ENCODE measurements at regions not wholly inside any gene's neighbourhood (a gene's known extent, or its start where the extent isn't known, plus 50 kb on each side); places are given as distances from the start of the nearest gene placed in this dataset.

GRCh38 chr3:34185301-34185700 is 386.9 kb downstream of the PDCD6IP start:
- H3K4me3 ChIP-seq (ENCODE audit: low read depth, low read length) = no peak overlapping the region
- TF ChIP-seq CTCF (IDR thresholded peaks at IDR 0.05; ENCODE audit: low read depth, low read length) = no peak
- no peak for TF ChIP-seq MYC (IDR thresholded peaks at IDR 0.05; ENCODE audit: low read depth, low read length)
- TF ChIP-seq POLR2A (IDR thresholded peaks at IDR 0.05; ENCODE audit: extremely low read depth, insufficient read length) = no peak
- TF ChIP-seq, protein P1, sequence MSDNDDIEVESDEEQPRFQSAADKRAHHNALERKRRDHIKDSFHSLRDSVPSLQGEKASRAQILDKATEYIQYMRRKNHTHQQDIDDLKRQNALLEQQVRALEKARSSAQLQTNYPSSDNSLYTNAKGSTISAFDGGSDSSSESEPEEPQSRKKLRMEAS (IDR thresholded peaks at IDR 0.05; ENCODE audit: low read depth, low read length) = no peak
- no peak for DNase-seq (ENCODE audit: low read depth)

GRCh38 chr3:34189133-34189532 is 390.7 kb downstream of the PDCD6IP start:
- TF ChIP-seq, protein P1 (IDR thresholded peaks at IDR 0.05; ENCODE audit: low read depth, low read length) = no peak
- TF ChIP-seq MYC (IDR thresholded peaks at IDR 0.05; ENCODE audit: low read depth, low read length) = no peak
- TF ChIP-seq CTCF (IDR thresholded peaks at IDR 0.05; ENCODE audit: low read depth, low read length) = no peak
- TF ChIP-seq POLR2A (IDR thresholded peaks at IDR 0.05; ENCODE audit: extremely low read depth, insufficient read length) = no peak
- H3K4me3 ChIP-seq (ENCODE audit: low read depth, low read length) = no peak overlapping the region
- DNase-seq (ENCODE audit: low read depth) = no peak

DNA sequence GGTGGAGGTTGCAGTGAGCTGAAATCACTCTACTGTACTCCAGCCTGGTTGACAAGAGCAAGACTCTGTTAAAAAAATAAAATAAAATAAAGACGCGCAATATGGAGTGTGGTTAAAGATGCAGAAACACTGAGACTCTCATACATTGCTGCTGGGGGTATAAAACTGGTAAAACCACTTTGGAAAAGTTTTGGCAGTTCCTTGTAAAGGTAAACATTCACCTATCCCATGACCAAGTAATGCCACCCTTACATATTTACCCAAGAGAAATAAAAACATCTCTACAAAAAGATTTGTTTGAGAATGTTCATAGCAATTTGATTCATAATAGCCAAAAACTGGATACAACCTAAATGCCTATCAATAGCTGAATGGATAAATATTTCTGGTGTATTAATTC is 398.5 kb downstream of the PDCD6IP start:
- H3K4me3 ChIP-seq (ENCODE audit: low read depth, low read length) = no peak overlapping the region
- TF ChIP-seq MYC (IDR thresholded peaks at IDR 0.05; ENCODE audit: low read depth, low read length) = no peak
- no peak for TF ChIP-seq POLR2A (IDR thresholded peaks at IDR 0.05; ENCODE audit: extremely low read depth, insufficient read length)
- TF ChIP-seq, protein P1 (IDR thresholded peaks at IDR 0.05; ENCODE audit: low read depth, low read length) = no peak
- no peak for TF ChIP-seq CTCF (IDR thresholded peaks at IDR 0.05; ENCODE audit: low read depth, low read length)
- no peak for DNase-seq (ENCODE audit: low read depth)

DNA sequence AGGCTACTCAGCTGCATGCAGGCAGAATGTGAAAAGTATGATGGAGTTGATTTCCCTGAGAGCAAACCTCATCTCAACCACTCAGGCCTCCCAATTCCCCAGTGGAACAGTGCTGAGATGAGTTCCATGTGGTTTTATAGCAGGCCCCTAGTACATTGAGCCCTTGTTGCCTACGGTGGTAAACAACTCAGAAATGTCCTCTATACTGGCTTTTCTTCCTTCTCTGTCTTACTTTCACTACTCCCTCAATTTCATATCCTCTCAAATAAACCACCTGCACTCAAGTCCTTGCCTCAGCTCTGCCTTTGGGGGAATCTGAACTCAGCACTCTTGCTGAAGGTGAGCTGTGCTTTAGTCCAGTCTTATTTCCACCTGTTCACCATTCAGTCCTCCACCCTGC is 399.9 kb downstream of the PDCD6IP start:
- TF ChIP-seq CTCF (IDR thresholded peaks at IDR 0.05; ENCODE audit: low read depth, low read length) = no peak
- TF ChIP-seq, protein P1 (IDR thresholded peaks at IDR 0.05; ENCODE audit: low read depth, low read length) = no peak
- TF ChIP-seq MYC (IDR thresholded peaks at IDR 0.05; ENCODE audit: low read depth, low read length) = no peak
- no peak for TF ChIP-seq POLR2A (IDR thresholded peaks at IDR 0.05; ENCODE audit: extremely low read depth, insufficient read length)
- DNase-seq (ENCODE audit: low read depth) = no peak

GRCh38 chr3:34200576-34200975 is 402.1 kb downstream of the PDCD6IP start:
- H3K4me3 ChIP-seq (ENCODE audit: low read depth, low read length) = no peak overlapping the region
- TF ChIP-seq CTCF (IDR thresholded peaks at IDR 0.05; ENCODE audit: low read depth, low read length) (no peak), MYC (IDR thresholded peaks at IDR 0.05; ENCODE audit: low read depth, low read length) (no peak), POLR2A (IDR thresholded peaks at IDR 0.05; ENCODE audit: extremely low read depth, insufficient read length) (no peak)
- TF ChIP-seq, protein P1 (IDR thresholded peaks at IDR 0.05; ENCODE audit: low read depth, low read length) = no peak
- DNase-seq (ENCODE audit: low read depth) = no peak

More for the DNA sequence above, 399.9 kb downstream of the PDCD6IP start:
- H3K4me3 ChIP-seq (ENCODE audit: low read depth, low read length) = no peak overlapping the region

- TF ChIP-seq MYC (IDR thresholded peaks at IDR 0.05; ENCODE audit: low read depth, low read length) = no peak
- no peak for TF ChIP-seq CTCF (IDR thresholded peaks at IDR 0.05; ENCODE audit: low read depth, low read length)
- no peak for TF ChIP-seq POLR2A (IDR thresholded peaks at IDR 0.05; ENCODE audit: extremely low read depth, insufficient read length)
- TF ChIP-seq, protein P1 (IDR thresholded peaks at IDR 0.05; ENCODE audit: low read depth, low read length) = no peak
- H3K4me3 ChIP-seq (ENCODE audit: low read depth, low read length) = no peak overlapping the region
- DNase-seq (ENCODE audit: low read depth) = no peak
Measured at GRCh38 chr3:34202975-34203374, 404.5 kb downstream of the PDCD6IP start.
